A549 (cell line): ENCODE measurements at regions not wholly inside any gene's neighbourhood (a gene's known extent, or its start where the extent isn't known, plus 50 kb on each side); places are given as distances from the start of the nearest gene placed in this dataset.
A peak's percentile ranks its signal among the peaks of the same experiment; 100 is the strongest.

Experiments
- ATAC-seq, 2 experiments: fragments of 200-7000 bp in 1 of 2; fragments of >200 bp in 1 of 2; cut with Nextera tagmentation in 1 of 2; cut with Tn5 transposase in 1 of 2; 3 replicates each; pipeline versions ENCODE4 v1.8.0 to v1.9.1; 2018 to 2020; ENCODE audit warnings: mild to moderate bottlenecking in 1 of 2, moderate library complexity in 1 of 2
- CTCF ChIA-PET: fragments of 300-600 bp; sonication (Branson Sonifier 250); formaldehyde crosslinking; extraction: SDS; loops from one replicate; lab custom pipeline; 2021; ENCODE audit warnings: antibody characterized with exemption, inconsistent platforms; lab: Yijun Ruan, JAX
- POLR2A ChIA-PET: fragments of 350-600 bp; formaldehyde crosslinking; extraction: SDS; loops from one replicate; lab custom pipeline; 2021; ENCODE audit warnings: antibody characterized with exemption, inconsistent platforms; lab: Yijun Ruan, JAX
- DNase-seq, 2 experiments: peaks; one replicate each; pipeline versions ENCODE4 v3.0.0 to v3.0.0-alpha.2; 2011 to 2016; ENCODE audit warnings: low read depth in 1 of 2, low spot score in 1 of 2
- FAIRE-seq: peaks from 2 replicates; lab custom pipeline; 2011; peaks lifted over from hg19 to GRCh38; lab: Jason Lieb, UNC
- H3K27ac ChIP-seq, 2 experiments: fragments of >200 bp; sonication (Bioruptor Twin); formaldehyde crosslinking; 3 replicates each; pipeline ENCODE4 v1.5.1; 2016 to 2017
- H3K4me1 ChIP-seq: fragments of >200 bp; sonication (Bioruptor Twin); formaldehyde crosslinking; 3 replicates; pipeline ENCODE4 v1.6.1; 2016
- H3K4me2 ChIP-seq: fragments of >200 bp; sonication (Bioruptor Twin); formaldehyde crosslinking; 3 replicates; pipeline ENCODE4 v1.6.1; 2016
- H3K4me3 ChIP-seq: fragments of >200 bp; sonication (Bioruptor Twin); formaldehyde crosslinking; 3 replicates; pipeline ENCODE4 v1.5.1; 2016
- H3K9me3 ChIP-seq: fragments of >200 bp; sonication (Bioruptor Twin); formaldehyde crosslinking; 3 replicates; pipeline ENCODE4 v1.6.1; 2016
- CBX8 ChIP-seq: fragments of 200-600 bp; sonication (generic); IDR thresholded peaks from 2 replicates; pipeline ENCODE4 v1.6.1; 2016
- CEBPB ChIP-seq, 2 experiments: fragments of >200 bp in 1 of 2; sonication (Bioruptor Twin) in 1 of 2; formaldehyde crosslinking in 1 of 2; IDR thresholded peaks; 2 replicates each; pipeline ENCODE4 v1.6.1; 2012 to 2016
- EHF ChIP-seq: fragments of 250-450 bp; sonication (Bioruptor Pico); IDR thresholded peaks from 2 replicates; pipeline ENCODE4 v1.5.0; 2020; ENCODE audit warnings: mild to moderate bottlenecking
- EP300 ChIP-seq, 2 experiments: fragments of >200 bp; sonication (Bioruptor Twin); formaldehyde crosslinking; IDR thresholded peaks; 2 replicates in 1 of 2; 3 replicates in 1 of 2; pipeline ENCODE4 v1.6.1; 2016 to 2017
- FOSB ChIP-seq: fragments of 250-450 bp; sonication (Bioruptor Pico); IDR thresholded peaks from 2 replicates; pipeline ENCODE4 v1.5.0; 2020; ENCODE audit warnings: mild to moderate bottlenecking, moderate library complexity
- FOSL2 ChIP-seq, 2 experiments: fragments of 450-650 bp in 1 of 2; fragments of >200 bp in 1 of 2; sonication (Bioruptor Twin) in 1 of 2; formaldehyde crosslinking; IDR thresholded peaks; 2 replicates each; pipeline versions ENCODE4 v1.5.0 to v1.6.1; 2016 to 2020; ENCODE audit warnings: mild to moderate bottlenecking in 1 of 2, moderate library complexity in 1 of 2
- FOXS1 ChIP-seq: fragments of 250-450 bp; sonication (Bioruptor Pico); IDR thresholded peaks from 2 replicates; pipeline ENCODE4 v1.5.0; 2020; ENCODE audit warnings: mild to moderate bottlenecking, moderate library complexity
- GATA3 ChIP-seq: IDR thresholded peaks from 2 replicates; pipeline ENCODE4 v1.6.1; 2012; ENCODE audit warnings: borderline replicate concordance
- JUN ChIP-seq, 2 experiments: fragments of >200 bp; sonication (Bioruptor Twin); formaldehyde crosslinking; IDR thresholded peaks; 2 replicates in 1 of 2; 3 replicates in 1 of 2; pipeline ENCODE4 v1.6.1; 2016 to 2017
- JUNB ChIP-seq: fragments of >200 bp; sonication (Bioruptor Twin); formaldehyde crosslinking; IDR thresholded peaks from 2 replicates; pipeline ENCODE4 v1.6.1; 2016
- KDM5A ChIP-seq: fragments of 200-600 bp; sonication (generic); IDR thresholded peaks from 2 replicates; pipeline ENCODE4 v1.6.1; 2016; ENCODE audit warnings: antibody characterized with exemption, mild to moderate bottlenecking
- MAFK ChIP-seq: fragments of 450-650 bp; IDR thresholded peaks from 2 replicates; pipeline ENCODE4 v1.6.1; 2014; ENCODE audit not compliant: partially characterized antibody
- MYC ChIP-seq: IDR thresholded peaks from 2 replicates; pipeline ENCODE4 v1.6.1; 2012; ENCODE audit warnings: mild to moderate bottlenecking, inconsistent platforms, low read length, improper control_type of control experiment, borderline replicate concordance
- NFE2L2 ChIP-seq: fragments of 150-350 bp; conservative IDR thresholded peaks from 2 replicates; pipeline ENCODE4 v1.6.1; 2014; ENCODE audit warnings: low read length
- POLR2A ChIP-seq: IDR thresholded peaks from 2 replicates; pipeline ENCODE4 v1.6.1; 2012; ENCODE audit warnings: mild to moderate bottlenecking, low read length
- RAD21 ChIP-seq, 2 experiments: fragments of >200 bp in 1 of 2; sonication (Bioruptor Twin) in 1 of 2; formaldehyde crosslinking in 1 of 2; IDR thresholded peaks in 1 of 2; conservative IDR thresholded peaks in 1 of 2; 2 replicates in 1 of 2; 3 replicates in 1 of 2; pipeline ENCODE4 v1.6.1; 2012 to 2018; ENCODE audit warnings: inconsistent platforms in 1 of 2
- RARB ChIP-seq: fragments of 250-450 bp; sonication (Bioruptor Pico); IDR thresholded peaks from 2 replicates; pipeline ENCODE4 v1.8.0; 2021; ENCODE audit warnings: mild to moderate bottlenecking, moderate library complexity
- RNF2 ChIP-seq: fragments of 200-600 bp; sonication (generic); IDR thresholded peaks from 2 replicates; pipeline ENCODE4 v1.6.1; 2016; ENCODE audit warnings: low read depth, mild to moderate bottlenecking, antibody characterized with exemption, moderate library complexity, borderline replicate concordance
- SMC3 ChIP-seq: fragments of >200 bp; sonication (Bioruptor Twin); formaldehyde crosslinking; IDR thresholded peaks from 3 replicates; pipeline ENCODE4 v1.6.1; 2018; ENCODE audit warnings: inconsistent platforms
- SREBF2 ChIP-seq: fragments of 450-650 bp; IDR thresholded peaks from 2 replicates; pipeline ENCODE4 v1.6.1; 2014; ENCODE audit warnings: mild to moderate bottlenecking, moderate library complexity
- ZFP36 ChIP-seq: fragments of 450-650 bp; IDR thresholded peaks from 2 replicates; pipeline ENCODE4 v1.6.1; 2014; ENCODE audit warnings: borderline replicate concordance; ENCODE audit not compliant: partially characterized antibody
- ZSCAN20 ChIP-seq: fragments of 250-450 bp; sonication (Bioruptor Pico); IDR thresholded peaks from 2 replicates; pipeline ENCODE4 v1.8.0; 2022; ENCODE audit warnings: mild to moderate bottlenecking, moderate library complexity
- WGBS: methylation state at CpG from one replicate; pipeline ENCODE4 v1.1.6; 2017; ENCODE audit errors: missing lambda C conversion rate; 5-methylcytosine and 5-hydroxymethylcytosine counted together
- TF ChIP-seq, protein P1 (sequence below): fragments of 250-450 bp; sonication (Bioruptor Pico); IDR thresholded peaks from 2 replicates; pipeline ENCODE4 v1.5.0; 2020; ENCODE audit warnings: low read depth, mild to moderate bottlenecking, moderate library complexity
- TF ChIP-seq, protein P2 (sequence below): fragments of >200 bp; sonication (Bioruptor Twin); formaldehyde crosslinking; IDR thresholded peaks from 3 replicates; pipeline ENCODE4 v1.5.1; 2016
- TF ChIP-seq, protein P3 (sequence below): IDR thresholded peaks from 2 replicates; pipeline ENCODE4 v1.6.1; 2012
- TF ChIP-seq, protein P4 (sequence below): fragments of >200 bp; sonication (Bioruptor Twin); formaldehyde crosslinking; IDR thresholded peaks from 3 replicates; pipeline ENCODE4 v1.6.1; 2016
- TF ChIP-seq, protein P5 (sequence below): IDR thresholded peaks from 2 replicates; pipeline ENCODE4 v1.6.1; 2012

DNA sequence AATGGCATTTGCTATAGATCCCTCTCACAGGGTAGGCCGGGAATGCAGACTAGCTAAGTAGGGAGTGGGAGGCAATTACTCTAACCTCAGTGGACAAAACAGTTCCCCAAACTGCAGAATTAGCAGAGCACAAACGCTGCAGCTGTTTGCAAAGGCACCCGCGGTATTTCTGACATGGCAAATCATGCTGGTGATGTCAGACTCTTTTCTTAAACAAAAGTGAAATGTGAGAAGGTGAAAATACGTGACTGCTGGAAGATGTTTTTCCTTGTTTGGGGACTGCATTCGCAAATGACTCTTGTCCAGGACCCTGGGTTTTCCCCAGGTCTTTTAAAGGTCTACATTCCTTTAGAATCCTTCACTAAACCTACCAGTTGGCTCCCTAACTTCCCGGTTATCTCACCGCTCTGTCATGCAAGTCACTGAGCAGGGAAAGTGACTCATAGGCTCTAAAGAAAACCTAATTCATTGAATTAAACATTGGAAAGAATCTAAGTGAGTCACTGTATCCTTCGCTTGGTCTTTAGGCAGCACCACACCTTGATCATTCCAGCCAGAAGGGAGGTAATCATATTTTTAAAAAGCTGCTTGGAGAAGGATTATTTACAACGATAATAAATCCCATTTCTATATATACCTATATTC, 91.5 kb upstream of the DNAH5 start:
- Histone ChIP-seq H3K4me2 (peak overlapping the region; percentile 88), H3K9me3 (no peaks in the 10 kb centered on the region), H3K4me3 (peak overlapping the region; percentile 23), H3K4me1 (peaks cover 60% of the 10 kb centered on the region), H3K27ac (peak overlapping the region; percentile 84 to 91)
- TF ChIP-seq, protein P1, sequence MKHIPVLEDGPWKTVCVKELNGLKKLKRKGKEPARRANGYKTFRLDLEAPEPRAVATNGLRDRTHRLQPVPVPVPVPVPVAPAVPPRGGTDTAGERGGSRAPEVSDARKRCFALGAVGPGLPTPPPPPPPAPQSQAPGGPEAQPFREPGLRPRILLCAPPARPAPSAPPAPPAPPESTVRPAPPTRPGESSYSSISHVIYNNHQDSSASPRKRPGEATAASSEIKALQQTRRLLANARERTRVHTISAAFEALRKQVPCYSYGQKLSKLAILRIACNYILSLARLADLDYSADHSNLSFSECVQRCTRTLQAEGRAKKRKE (CRISPR knock-in tag) = peak; percentile 55; the same call in 1 of the 2 replicates
- TF ChIP-seq KDM5A (no peak), JUNB (peak; percentile 97), POLR2A (no peak), RAD21 (conservative IDR thresholded peaks at IDR 0.05 in 1 of 2, IDR thresholded peaks at IDR 0.05 in 1 of 2) (peak; percentile 2 to 27; a peak in 3 of 5 replicates), SMC3 (no peak), ZSCAN20 (CRISPR knock-in tag) (no peak), SREBF2 (no peak), JUN (IDR thresholded peaks at IDR 0.05) (peak; percentile 89 to 93; a peak in 4 of 5 replicates), RNF2 (no peak), FOSL2 (IDR thresholded peaks at IDR 0.05) (peak; percentile 95), FOSL2 (CRISPR knock-in tag; IDR thresholded peaks at IDR 0.05) (peak; percentile 99), ZFP36 (no peak), CBX8 (no peak), FOSB (CRISPR knock-in tag) (no peak), NFE2L2 (0 out of 2 replicates have a peak, but pooled peaks have one; percentile 28), GATA3 (peak; percentile 95), CEBPB (IDR thresholded peaks at IDR 0.05) (peak in 1 of 2 experiments; percentile 79; a peak in 2 of 4 replicates), RARB (CRISPR knock-in tag) (no peak), MYC (0 out of 2 replicates have a peak, but pooled peaks have one; percentile 19), FOXS1 (no peak), EHF (CRISPR knock-in tag) (peak; percentile 79; the same call in 1 of the 2 replicates), MAFK (peak; percentile 91), EP300 (IDR thresholded peaks at IDR 0.05) (peak; percentile 74 to 90; a peak in 4 of 5 replicates)
- TF ChIP-seq, protein P2, sequence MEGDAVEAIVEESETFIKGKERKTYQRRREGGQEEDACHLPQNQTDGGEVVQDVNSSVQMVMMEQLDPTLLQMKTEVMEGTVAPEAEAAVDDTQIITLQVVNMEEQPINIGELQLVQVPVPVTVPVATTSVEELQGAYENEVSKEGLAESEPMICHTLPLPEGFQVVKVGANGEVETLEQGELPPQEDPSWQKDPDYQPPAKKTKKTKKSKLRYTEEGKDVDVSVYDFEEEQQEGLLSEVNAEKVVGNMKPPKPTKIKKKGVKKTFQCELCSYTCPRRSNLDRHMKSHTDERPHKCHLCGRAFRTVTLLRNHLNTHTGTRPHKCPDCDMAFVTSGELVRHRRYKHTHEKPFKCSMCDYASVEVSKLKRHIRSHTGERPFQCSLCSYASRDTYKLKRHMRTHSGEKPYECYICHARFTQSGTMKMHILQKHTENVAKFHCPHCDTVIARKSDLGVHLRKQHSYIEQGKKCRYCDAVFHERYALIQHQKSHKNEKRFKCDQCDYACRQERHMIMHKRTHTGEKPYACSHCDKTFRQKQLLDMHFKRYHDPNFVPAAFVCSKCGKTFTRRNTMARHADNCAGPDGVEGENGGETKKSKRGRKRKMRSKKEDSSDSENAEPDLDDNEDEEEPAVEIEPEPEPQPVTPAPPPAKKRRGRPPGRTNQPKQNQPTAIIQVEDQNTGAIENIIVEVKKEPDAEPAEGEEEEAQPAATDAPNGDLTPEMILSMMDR = no peak
- TF ChIP-seq, protein P3, sequence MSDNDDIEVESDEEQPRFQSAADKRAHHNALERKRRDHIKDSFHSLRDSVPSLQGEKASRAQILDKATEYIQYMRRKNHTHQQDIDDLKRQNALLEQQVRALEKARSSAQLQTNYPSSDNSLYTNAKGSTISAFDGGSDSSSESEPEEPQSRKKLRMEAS = peak; percentile 72; the same call in 1 of the 2 replicates
- TF ChIP-seq, protein P4, sequence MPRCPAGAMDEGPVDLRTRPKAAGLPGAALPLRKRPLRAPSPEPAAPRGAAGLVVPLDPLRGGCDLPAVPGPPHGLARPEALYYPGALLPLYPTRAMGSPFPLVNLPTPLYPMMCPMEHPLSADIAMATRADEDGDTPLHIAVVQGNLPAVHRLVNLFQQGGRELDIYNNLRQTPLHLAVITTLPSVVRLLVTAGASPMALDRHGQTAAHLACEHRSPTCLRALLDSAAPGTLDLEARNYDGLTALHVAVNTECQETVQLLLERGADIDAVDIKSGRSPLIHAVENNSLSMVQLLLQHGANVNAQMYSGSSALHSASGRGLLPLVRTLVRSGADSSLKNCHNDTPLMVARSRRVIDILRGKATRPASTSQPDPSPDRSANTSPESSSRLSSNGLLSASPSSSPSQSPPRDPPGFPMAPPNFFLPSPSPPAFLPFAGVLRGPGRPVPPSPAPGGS = peak; percentile 87; the same call in 2 of the 3 replicates
- TF ChIP-seq, protein P5, sequence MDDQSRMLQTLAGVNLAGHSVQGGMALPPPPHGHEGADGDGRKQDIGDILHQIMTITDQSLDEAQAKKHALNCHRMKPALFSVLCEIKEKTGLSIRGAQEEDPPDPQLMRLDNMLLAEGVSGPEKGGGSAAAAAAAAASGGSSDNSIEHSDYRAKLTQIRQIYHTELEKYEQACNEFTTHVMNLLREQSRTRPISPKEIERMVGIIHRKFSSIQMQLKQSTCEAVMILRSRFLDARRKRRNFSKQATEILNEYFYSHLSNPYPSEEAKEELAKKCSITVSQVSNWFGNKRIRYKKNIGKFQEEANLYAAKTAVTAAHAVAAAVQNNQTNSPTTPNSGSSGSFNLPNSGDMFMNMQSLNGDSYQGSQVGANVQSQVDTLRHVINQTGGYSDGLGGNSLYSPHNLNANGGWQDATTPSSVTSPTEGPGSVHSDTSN = peak; percentile 77
- ChIA-PET POLR2A (interaction anchor here (0.7 to 1.9 kb wide), 2 partner anchors 25 to 107 kb away, joined by 3 to 4 read pairs; partner anchors contain the start of gene TRIO), CTCF (interaction anchor here (0.8 to 2.5 kb wide), 8 partner anchors 16 to 234 kb away, joined by 3 to 11 read pairs (median 4); partner anchors contain the start of gene TRIO)
- FAIRE-seq (no peak), ATAC-seq (peak; percentile 84 to 85), DNase-seq (peak; percentile 95 to 97)
- WGBS = 2% methylated on average over 10 of the region's 10 CpGs
